Astrocyte (in vitro differentiated cells and primary cell): ENCODE measurements at regions not wholly inside any gene's neighbourhood (a gene's known extent, or its start where the extent isn't known, plus 50 kb on each side); places are given as distances from the start of the nearest gene placed in this dataset.

Experiments used
- DNase-seq: peaks from one replicate; pipeline ENCODE4 v3.0.0-alpha.2; 2010; ENCODE audit warnings: low read depth
- FAIRE-seq: peaks from 2 replicates; lab custom pipeline; 2011; peaks lifted over from hg19 to GRCh38; lab: Jason Lieb, UNC
- H2AFZ ChIP-seq: 2 replicates; pipeline ENCODE4 v1.6.0; 2012; ENCODE audit warnings: low read depth, low read length, inconsistent platforms
- H3K27ac ChIP-seq: 2 replicates; pipeline ENCODE4 v1.5.1; 2011; ENCODE audit warnings: low read depth, low read length, inconsistent platforms
- H3K27me3 ChIP-seq: 2 replicates; pipeline ENCODE4 v1.6.0; 2011; ENCODE audit warnings: low read length, inconsistent platforms; ENCODE audit not compliant: insufficient read depth
- H3K36me3 ChIP-seq: 2 replicates; pipeline ENCODE4 v1.5.1; 2011; ENCODE audit warnings: low read length, inconsistent platforms; ENCODE audit not compliant: insufficient read depth
- H3K4me1 ChIP-seq: 2 replicates; pipeline ENCODE4 v1.5.1; 2011; ENCODE audit warnings: low read length, inconsistent platforms; ENCODE audit not compliant: insufficient read depth
- H3K4me2 ChIP-seq: 2 replicates; pipeline ENCODE4 v1.6.0; 2012; ENCODE audit warnings: low read length, inconsistent platforms
- H3K4me3 ChIP-seq: 2 replicates; pipeline ENCODE4 v1.5.1; 2011; ENCODE audit warnings: low read depth, mild to moderate bottlenecking, low read length, inconsistent platforms; ENCODE audit not compliant: insufficient read depth
- H3K79me2 ChIP-seq: 2 replicates; pipeline ENCODE4 v1.6.0; 2012; ENCODE audit warnings: mild to moderate bottlenecking, low read length, inconsistent platforms; ENCODE audit not compliant: insufficient read depth
- H3K9ac ChIP-seq: 2 replicates; pipeline ENCODE4 v1.6.0; 2012; ENCODE audit warnings: mild to moderate bottlenecking, low read length, inconsistent platforms
- H3K9me3 ChIP-seq: 2 replicates; pipeline ENCODE4 v1.5.1; 2012; ENCODE audit warnings: low read depth, mild to moderate bottlenecking, low read length, inconsistent platforms; ENCODE audit not compliant: insufficient read depth
- H4K20me1 ChIP-seq: 2 replicates; pipeline ENCODE4 v1.6.0; 2012; ENCODE audit warnings: low read length, inconsistent platforms; ENCODE audit not compliant: insufficient read depth
- H3K27ac Mint-ChIP-seq: one replicate; pipeline ENCODE4 v1.8.0; 2021; ENCODE audit warnings: mild to moderate bottlenecking, mixed read lengths; ENCODE audit not compliant: unreplicated experiment
- H3K27me3 Mint-ChIP-seq: one replicate; pipeline ENCODE4 v1.8.0; 2021; ENCODE audit warnings: low read depth, mixed read lengths; ENCODE audit not compliant: unreplicated experiment
- H3K36me3 Mint-ChIP-seq: one replicate; pipeline ENCODE4 v1.8.0; 2021; ENCODE audit warnings: low read depth, mixed read lengths; ENCODE audit not compliant: unreplicated experiment
- H3K4me1 Mint-ChIP-seq: one replicate; pipeline ENCODE4 v1.8.0; 2021; ENCODE audit warnings: low read depth, mixed read lengths; ENCODE audit not compliant: unreplicated experiment
- H3K4me3 Mint-ChIP-seq: one replicate; pipeline ENCODE4 v1.8.0; 2021; ENCODE audit warnings: mild to moderate bottlenecking, moderate library complexity, mixed read lengths; ENCODE audit not compliant: unreplicated experiment
- H3K9me3 Mint-ChIP-seq: one replicate; pipeline ENCODE4 v1.8.0; 2021; ENCODE audit warnings: mild to moderate bottlenecking, mixed read lengths; ENCODE audit not compliant: unreplicated experiment
- CTCF ChIP-seq: IDR thresholded peaks from 2 replicates; pipeline ENCODE4 v1.5.1; 2011; ENCODE audit warnings: low read depth, mild to moderate bottlenecking, inconsistent platforms, low read length, moderate library complexity; ENCODE audit not compliant: insufficient read depth
- EZH2 ChIP-seq: IDR thresholded peaks from 2 replicates; pipeline ENCODE4 v1.6.1; 2012; ENCODE audit warnings: mild to moderate bottlenecking, low read length, inconsistent platforms; ENCODE audit not compliant: insufficient read depth

GRCh38 chr5:74028406-74028805, 402.4 kb downstream of the ARHGEF28 start:
- peaks cover 4% of the 10 kb centered on the region for H3K27me3 Mint-ChIP-seq
- peaks cover 21% of the 10 kb centered on the region for H3K4me1 Mint-ChIP-seq
- peak overlapping the region; percentile 21 for H3K27ac Mint-ChIP-seq
- FAIRE-seq (no peak), DNase-seq (peak; percentile 90)
- Histone ChIP-seq H3K9ac (no peak overlapping the region), H2AFZ (no peak overlapping the region), H3K79me2 (no peaks in the 10 kb centered on the region), H4K20me1 (no peaks in the 10 kb centered on the region), H3K27ac (no peak overlapping the region), H3K36me3 (no peaks in the 10 kb centered on the region), H3K9me3 (no peaks in the 10 kb centered on the region), H3K4me3 (no peak overlapping the region), H3K4me2 (no peak overlapping the region), H3K27me3 (no peaks in the 10 kb centered on the region), H3K4me1 (peaks cover 6% of the 10 kb centered on the region)
- no peak for TF ChIP-seq EZH2
- TF ChIP-seq CTCF = no peak
- no peaks in the 10 kb centered on the region for H3K9me3 Mint-ChIP-seq
- H3K36me3 Mint-ChIP-seq = no peaks in the 10 kb centered on the region
- no peak overlapping the region for H3K4me3 Mint-ChIP-seq

- no peaks in the 10 kb centered on the region for H3K27me3 ChIP-seq
- no peaks in the 10 kb centered on the region for H3K36me3 ChIP-seq
- no peak for DNase-seq
- H2AFZ ChIP-seq = no peak overlapping the region
- Mint-ChIP-seq H3K27me3 (peaks cover 4% of the 10 kb centered on the region), H3K4me3 (no peak overlapping the region), H3K9me3 (no peaks in the 10 kb centered on the region), H3K27ac (no peak overlapping the region), H3K36me3 (no peaks in the 10 kb centered on the region), H3K4me1 (peaks cover 19% of the 10 kb centered on the region)
- no peak overlapping the region for H3K9ac ChIP-seq
- no peaks in the 10 kb centered on the region for H3K9me3 ChIP-seq
- H4K20me1 ChIP-seq = no peaks in the 10 kb centered on the region
- no peaks in the 10 kb centered on the region for H3K79me2 ChIP-seq
- no peak overlapping the region for H3K27ac ChIP-seq
- no peak overlapping the region for H3K4me2 ChIP-seq
- peaks cover 6% of the 10 kb centered on the region for H3K4me1 ChIP-seq
- TF ChIP-seq CTCF (no peak), EZH2 (no peak)
- FAIRE-seq = no peak
- no peak overlapping the region for H3K4me3 ChIP-seq
Measured at GRCh38 chr5:74027732-74028338, 401.8 kb downstream of the ARHGEF28 start.

GRCh38 chr5:74026310-74026709, 400.3 kb downstream of the ARHGEF28 start:
- no peaks in the 10 kb centered on the region for H3K9me3 ChIP-seq
- H3K36me3 ChIP-seq = no peaks in the 10 kb centered on the region
- no peak overlapping the region for H3K27ac ChIP-seq
- H3K27ac Mint-ChIP-seq = no peak overlapping the region
- peaks cover 13% of the 10 kb centered on the region for H3K4me1 Mint-ChIP-seq
- peaks cover 6% of the 10 kb centered on the region for H3K4me1 ChIP-seq
- no peak overlapping the region for H3K4me3 Mint-ChIP-seq
- no peak for FAIRE-seq
- H3K27me3 ChIP-seq = no peaks in the 10 kb centered on the region
- H3K9me3 Mint-ChIP-seq = no peaks in the 10 kb centered on the region
- H3K4me3 ChIP-seq = no peak overlapping the region
- H3K4me2 ChIP-seq = no peak overlapping the region
- H3K9ac ChIP-seq = no peak overlapping the region
- H2AFZ ChIP-seq = no peak overlapping the region
- TF ChIP-seq EZH2 (no peak), CTCF (no peak)
- H3K36me3 Mint-ChIP-seq = no peaks in the 10 kb centered on the region
- no peaks in the 10 kb centered on the region for H4K20me1 ChIP-seq
- H3K79me2 ChIP-seq = no peaks in the 10 kb centered on the region
- H3K27me3 Mint-ChIP-seq = peaks cover 4% of the 10 kb centered on the region
- no peak for DNase-seq
